ENCODE measurements at regions not wholly inside any gene's neighbourhood (a gene's known extent, or its start where the extent isn't known, plus 50 kb on each side); places are given as distances from the start of the nearest gene placed in this dataset.

DNA sequence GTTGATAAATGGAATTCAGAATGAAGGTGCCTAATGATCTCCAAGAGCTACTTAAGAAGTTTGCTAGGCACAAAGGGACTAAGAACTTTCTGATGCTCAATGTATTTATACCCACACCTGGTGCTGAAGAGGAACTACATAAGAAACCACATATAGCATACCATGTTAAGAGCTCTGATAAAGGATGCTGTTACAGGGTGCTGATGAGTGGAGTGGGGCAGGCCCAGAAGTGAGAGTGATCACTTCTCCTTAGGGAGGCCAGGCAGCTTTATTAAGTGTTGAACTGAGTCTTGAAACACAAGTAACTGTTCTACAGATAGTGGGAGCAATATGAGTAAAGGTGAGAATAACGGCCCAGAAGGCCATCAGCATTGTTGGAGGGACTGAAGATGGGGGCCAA lies 68.3 kb upstream of the CHRDL1 start:
- Histone ChIP-seq H3K56ac (ENCODE audit: extremely low read depth, insufficient read depth, low read length) (no peak overlapping the region), H3K36me3 (ENCODE audit: control insufficient read depth, insufficient read depth, low read length) (no peaks in the 10 kb centered on the region), H3K14ac (replicated peaks; ENCODE audit: low read depth, low read length) (no peak overlapping the region), H2BK120ac (ENCODE audit: low read depth, low read length) (no peak overlapping the region), H2BK20ac (ENCODE audit: low read depth, low read length) (no peak overlapping the region), H4K20me1 (ENCODE audit: insufficient read depth, low read length) (no peaks in the 10 kb centered on the region), H3K27ac (ENCODE audit: insufficient read depth, low read length) (no peak overlapping the region), H3K4me1 (ENCODE audit: control insufficient read depth, insufficient read depth, low read length) (no peaks in the 10 kb centered on the region), H2BK15ac (ENCODE audit: low read depth, low read length) (no peak overlapping the region), H3K9me1 (ENCODE audit: insufficient read depth, low read length) (no peaks in the 10 kb centered on the region), H3K4me3 (ENCODE audit: insufficient read depth, low read depth, low read length) (no peak overlapping the region), H2AK5ac (ENCODE audit: low read depth, low read length) (no peak overlapping the region), H3K23ac (ENCODE audit: low read depth, low read length) (no peak overlapping the region), H2AFZ (replicated peaks; ENCODE audit: low read length, poor library complexity) (no peak overlapping the region), H3K27me3 (ENCODE audit: control insufficient read depth, insufficient read depth, low read length) (peaks cover 5% of the 10 kb centered on the region), H3K4me2 (ENCODE audit: low read depth, low read length) (no peak overlapping the region), H3K9me3 (ENCODE audit: control insufficient read depth, insufficient read depth, low read length) (no peaks in the 10 kb centered on the region), H3K18ac (ENCODE audit: low read depth, low read length) (no peak overlapping the region), H2AK9ac (replicated peaks; ENCODE audit: low read depth, low read length, poor library complexity) (no peak overlapping the region), H4K5ac (ENCODE audit: low read depth, low read length) (no peak overlapping the region), H3K79me1 (ENCODE audit: low read depth in 1 of 2, low read length in 2 of 2) (no peaks in the 10 kb centered on the region), H4K8ac (ENCODE audit: low read depth in 2 of 2, low read length in 2 of 2) (no peak overlapping the region), H4K91ac (ENCODE audit: insufficient read depth, low read depth, low read length) (no peak overlapping the region), H2BK5ac (ENCODE audit: low read depth, low read length, poor library complexity, severe bottlenecking) (no peak overlapping the region), H3K4ac (ENCODE audit: low read depth, low read length) (no peak overlapping the region), H3K9ac (ENCODE audit: low read depth, low read length) (no peak overlapping the region)
- no peak for ATAC-seq (ENCODE audit: low read depth)
- TF ChIP-seq CEBPB (IDR thresholded peaks at IDR 0.05; ENCODE audit: low read depth, low read length) (no peak), MXI1 (IDR thresholded peaks at IDR 0.05; ENCODE audit: borderline replicate concordance, low read depth, low read length) (no peak), MAFK (IDR thresholded peaks at IDR 0.05; ENCODE audit: low read depth, low read length) (no peak)
- DNase-seq, result no peak
- ChIA-PET POLR2A (ENCODE audit: unreplicated experiment) (no interaction called here), CTCF (no interaction called here)
- in situ Hi-C loops (cut with MboI; ENCODE audit: low sequenced_read_pairs), result no loop called here
- BruUV-seq (replicated peaks), result no TSS peak
- WGBS, 2 experiments (ENCODE audit: extremely low coverage in 2 of 2, insufficient read length in 1 of 2), result 20% methylated on average over 1 of the region's 1 CpG; no CpG with 5 or more reads in 1 of the 2 experiments
- intact Hi-C loops (cut with micrococcal nuclease), result no loop called here
- dilution Hi-C loops (cut with HindIII; ENCODE audit: low sequenced_read_pairs, unreplicated experiment), result no loop called here
